ENCODE measurements at regions not wholly inside any gene's neighbourhood (a gene's known extent, or its start where the extent isn't known, plus 50 kb on each side); places are given as distances from the start of the nearest gene placed in this dataset.
A peak's percentile ranks its signal among the peaks of the same experiment; 100 is the strongest.

DNA sequence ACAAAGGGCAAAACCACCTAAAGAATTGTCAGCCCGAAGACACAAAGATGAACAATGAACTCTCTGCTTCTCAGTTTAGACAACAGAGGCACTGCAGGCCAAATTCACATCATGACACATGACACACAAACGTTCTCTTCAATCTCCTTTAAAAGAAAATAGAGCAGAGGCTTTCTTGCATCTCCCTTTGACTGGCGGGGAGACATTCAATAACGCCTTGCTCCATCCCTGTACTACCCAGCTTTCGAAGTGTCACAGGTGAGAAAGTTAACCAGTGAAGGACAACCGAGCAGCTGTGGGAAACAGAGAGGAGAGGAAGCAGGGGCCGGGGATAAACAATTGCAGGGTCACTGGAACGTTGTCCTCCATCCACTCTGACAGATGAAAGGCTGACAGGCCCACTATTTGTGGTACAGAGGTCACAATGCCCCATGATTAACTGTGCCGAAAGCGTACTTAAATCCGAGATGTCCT, 130.8 kb downstream of the PHLDA1 start:
- no peak for DNase-seq (ENCODE audit: low spot score)

DNA sequence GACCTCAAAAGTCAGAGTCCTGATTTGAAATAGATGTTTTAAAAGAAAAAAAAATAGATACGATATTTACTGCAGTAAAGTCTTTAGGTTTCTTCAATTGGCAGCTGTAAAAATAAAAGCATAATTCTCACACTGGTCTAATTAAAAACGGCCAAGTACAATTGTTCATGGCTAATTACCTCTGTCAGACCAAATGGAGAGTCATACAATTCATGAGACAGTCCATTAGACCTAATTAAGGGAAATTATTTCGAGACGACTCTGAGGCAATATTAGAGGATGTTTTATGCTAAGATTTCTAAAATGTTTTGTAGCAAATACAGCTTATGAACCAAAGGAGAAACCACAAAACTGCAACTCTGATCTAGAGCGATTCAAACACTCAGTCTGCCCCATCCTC, 131.3 kb downstream of the PHLDA1 start:
- DNase-seq (ENCODE audit: low spot score), result no peak

DNA sequence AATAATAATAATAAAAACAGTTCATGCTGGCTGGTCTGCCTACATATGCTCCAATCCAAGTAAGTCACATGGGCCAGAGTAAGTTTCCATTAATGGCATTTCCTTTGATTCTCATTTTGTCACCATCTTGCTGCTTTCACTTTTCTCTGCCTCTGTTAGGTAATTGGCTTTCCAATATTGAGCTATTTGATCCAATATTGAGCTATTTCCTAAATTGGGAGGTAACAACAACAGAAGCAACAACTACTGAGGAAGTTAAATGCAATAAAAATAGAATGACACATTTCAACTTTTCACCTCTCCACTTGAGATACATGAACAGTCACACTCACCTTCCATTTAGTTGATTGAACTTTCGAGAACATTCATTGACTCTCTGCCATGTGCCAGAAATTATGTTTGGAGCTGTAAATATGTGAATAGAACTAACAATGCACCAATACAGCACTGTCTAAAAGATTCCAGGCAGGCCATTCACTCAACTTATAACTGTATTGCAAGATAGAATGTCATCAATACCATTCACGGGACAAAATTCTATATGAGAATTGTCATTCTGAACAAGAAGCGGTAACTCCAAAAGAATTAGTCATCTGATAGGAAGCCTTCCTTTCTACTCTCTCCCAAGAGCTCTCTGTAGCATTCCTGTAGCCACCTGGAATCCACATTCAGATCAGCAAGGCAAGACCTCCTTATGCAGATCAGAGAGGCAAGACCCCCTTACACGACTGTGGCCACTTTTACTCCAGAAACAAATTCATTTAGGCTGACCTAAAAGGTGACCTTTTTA, 136.4 kb downstream of the PHLDA1 start:
- DNase-seq (ENCODE audit: low spot score), result no peak

DNA sequence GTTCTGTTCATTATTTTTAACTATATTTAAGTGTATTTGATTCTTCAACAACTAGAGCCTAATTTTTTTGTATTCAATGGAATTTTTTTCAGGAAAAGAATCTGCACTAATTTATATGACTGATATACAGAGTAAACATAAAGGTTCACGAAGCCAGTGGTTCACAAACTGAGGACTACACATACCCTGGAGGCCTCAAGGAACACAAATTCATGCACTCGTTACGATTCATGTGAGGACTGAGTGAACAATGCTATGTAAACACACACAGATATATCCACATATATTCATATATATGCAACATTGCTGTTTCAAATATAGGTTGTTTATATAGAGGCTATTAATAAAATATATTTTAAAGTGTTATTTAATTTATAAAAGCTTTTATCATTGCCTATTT, 137.8 kb downstream of the PHLDA1 start:
- DNase-seq (ENCODE audit: low spot score), result no peak

DNA sequence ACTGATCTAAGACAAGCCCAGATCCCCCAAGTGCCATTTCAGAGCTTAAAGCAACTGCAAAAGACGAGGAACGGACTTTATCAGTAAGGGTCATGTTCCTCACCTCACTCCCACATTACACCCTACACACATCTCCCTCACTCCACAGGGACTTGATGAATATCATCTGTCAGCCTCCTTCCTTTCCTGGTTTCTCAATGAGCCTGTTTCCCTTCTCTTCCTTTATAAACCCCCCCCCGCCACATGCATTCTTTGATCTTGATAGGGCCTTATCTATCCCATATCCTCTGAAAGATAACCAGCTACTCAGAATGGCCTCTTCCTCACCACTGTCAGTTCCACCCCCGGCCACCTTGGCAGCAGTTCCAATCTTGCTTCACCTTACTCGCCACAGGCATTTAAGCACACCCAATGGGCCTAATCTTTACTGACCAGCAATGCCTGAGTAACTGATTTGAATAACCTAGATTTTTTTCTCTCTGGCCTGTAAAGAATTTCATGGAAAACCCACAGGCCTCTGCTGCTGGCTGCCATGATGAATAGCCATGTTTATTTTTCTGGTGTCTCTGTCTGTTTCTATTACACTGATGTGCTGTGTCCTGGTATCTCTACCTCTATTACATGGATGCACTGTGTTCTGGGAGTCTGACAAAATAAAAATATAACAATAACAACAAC, 138.7 kb downstream of the PHLDA1 start:
- no peak for DNase-seq (ENCODE audit: low spot score)

DNA sequence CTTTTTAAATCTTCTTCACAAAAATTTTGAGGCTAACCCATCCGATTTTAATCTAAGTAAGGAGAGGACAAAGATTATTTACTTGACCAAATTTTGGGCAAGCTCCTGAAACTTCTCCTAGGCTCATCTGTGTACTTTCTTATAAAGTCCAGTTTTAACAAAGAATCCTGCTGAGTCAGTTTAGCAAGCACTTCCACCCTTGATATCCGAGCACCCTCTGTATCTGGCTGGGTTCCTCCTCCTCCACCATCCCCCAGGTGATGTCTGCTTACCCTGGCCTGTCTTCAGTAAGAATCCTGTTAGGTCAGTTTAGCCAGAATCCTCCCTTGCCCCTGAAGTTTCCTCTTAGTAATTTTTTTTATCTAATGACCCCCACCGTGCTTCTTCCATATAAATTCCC, 140.5 kb downstream of the PHLDA1 start:
- DNase-seq (ENCODE audit: low spot score), result no peak

DNA sequence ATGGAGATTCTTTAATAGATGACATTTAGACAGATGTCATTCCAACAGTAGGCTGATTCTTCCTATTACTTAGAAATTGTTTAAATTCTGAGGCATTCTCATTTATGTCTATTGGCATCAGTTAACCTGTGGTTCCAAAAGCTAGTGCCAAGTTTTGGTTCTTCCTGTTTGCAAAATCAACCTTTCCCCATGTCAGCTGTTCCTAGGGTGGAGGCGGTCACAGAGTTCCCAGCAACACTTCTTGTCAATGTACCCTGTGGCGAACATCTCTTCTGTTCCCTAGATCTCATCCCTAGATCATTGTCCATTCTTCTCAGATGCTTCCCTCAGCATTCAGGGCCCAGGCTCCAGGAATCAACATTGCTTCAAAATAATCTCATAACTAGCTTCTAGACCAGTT, 140.9 kb downstream of the PHLDA1 start:
- no peak for DNase-seq (ENCODE audit: low spot score)

DNA sequence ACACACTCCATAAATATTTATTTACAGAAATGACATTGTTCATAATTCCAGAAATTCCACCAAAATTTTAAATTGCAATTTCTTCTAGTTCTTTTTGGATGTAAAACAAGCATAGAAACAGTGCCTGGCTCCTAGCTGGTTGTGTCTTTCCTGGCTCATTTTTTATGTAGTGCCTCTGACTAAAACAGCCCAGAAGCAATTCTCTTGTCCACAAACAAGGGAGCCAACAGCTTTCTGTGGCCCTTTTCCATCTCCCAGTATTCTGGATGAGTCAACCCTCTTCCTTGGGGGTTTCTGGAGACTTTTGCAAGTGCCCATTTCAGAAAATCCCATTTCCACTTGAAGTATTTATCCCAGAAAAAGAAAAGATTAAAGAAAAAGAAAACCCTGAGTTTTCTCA, 141.4 kb downstream of the PHLDA1 start:
- DNase-seq (ENCODE audit: low spot score), result no peak

DNA sequence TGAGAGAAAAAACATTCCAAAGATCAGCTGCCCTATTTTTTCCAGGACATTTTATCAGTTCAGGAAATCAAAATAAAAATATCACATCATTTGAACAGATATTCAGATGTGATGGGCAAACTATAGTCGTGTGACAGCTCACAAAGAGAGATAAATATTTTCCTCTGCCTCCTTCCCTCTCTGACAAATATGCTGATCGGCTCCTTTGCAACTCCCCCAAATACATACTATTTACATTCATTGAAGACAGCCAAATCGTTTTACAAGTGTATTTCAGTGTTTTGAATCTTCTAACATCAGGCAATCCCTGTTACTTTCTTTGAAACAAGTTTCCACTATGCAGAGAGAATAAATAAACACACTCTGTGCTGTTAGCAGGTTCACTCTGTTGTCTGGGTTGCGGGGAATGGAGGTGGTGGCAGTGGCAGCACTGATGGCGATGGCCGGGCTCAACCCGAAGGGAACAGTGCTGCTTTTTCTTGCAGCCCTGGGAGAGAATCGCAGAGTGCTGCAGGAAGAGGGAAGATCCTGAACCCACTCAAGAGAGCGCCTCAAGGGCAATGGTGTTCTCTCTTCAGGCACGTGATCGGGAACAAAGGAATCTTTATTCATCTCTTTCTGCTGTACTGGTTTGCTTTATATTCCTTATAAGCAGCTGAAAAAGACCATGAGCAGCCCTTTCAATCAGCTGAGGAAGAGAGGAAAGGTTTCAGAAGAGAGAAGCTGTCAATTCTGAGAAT, 142.5 kb downstream of the PHLDA1 start:
- DNase-seq (ENCODE audit: low spot score), result peak; percentile 77

DNA sequence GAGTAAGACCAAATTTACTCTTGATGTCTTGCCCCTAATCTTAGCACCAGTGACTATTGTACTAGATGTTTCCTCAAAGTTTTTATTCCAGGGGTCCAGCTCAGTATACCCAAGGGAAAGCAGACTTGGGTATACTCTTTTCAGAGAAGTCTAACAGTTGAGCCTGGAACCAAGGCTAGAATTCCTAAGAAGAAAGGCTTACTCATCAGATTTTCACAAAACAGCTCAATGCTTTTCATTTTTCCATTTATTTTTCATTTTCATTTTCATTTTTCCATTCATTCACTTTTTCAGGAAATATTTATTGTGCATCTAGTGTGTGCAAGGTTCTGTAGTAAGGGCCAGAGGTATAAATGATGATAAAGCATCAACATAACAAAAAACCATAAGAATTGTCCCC, 143.2 kb downstream of the PHLDA1 start:
- DNase-seq (ENCODE audit: low spot score), result no peak

DNA sequence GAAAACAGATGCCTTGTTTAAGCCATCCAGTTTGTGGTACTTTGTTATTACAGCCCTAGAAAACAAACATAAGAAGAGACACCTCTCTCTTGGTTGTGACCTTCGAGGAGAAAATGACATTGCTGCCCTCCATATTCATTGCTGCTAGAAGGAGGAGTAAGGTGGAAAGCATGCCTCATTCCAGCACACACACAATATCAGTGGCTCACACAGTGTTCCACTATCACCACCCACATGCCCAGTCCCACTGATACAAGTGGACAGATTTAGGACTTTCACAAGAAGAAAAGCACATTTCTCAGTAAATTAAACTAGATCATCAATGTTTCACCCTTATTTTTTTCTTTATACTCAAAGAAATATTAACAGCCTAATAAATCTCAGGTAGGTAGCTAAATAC, 143.6 kb downstream of the PHLDA1 start:
- DNase-seq (ENCODE audit: low spot score), result no peak

DNA sequence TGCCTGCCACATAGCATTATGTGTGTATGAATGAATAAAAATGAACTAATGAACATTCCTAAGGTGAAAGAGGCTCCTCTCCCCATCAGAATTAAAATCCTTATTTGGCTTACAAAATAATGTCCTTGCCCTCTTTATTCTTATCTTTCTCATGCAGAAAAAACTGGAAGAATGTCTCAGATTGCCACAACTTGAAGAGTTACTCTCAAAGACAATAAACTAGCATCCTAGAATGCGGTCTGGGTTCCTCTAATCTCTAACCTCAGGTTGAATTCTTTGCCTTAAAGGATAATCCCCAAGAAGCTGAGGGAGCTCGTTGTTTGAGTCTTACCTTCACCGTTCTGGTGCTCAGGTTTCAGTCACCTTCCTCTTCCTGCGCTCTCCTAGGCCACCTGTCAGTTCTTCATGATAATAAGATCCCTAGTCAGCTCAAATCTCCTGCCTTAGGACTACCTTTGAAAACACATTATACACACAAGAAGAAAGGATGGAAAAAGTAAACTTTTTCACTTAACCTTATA, 147.1 kb downstream of the PHLDA1 start:
- no peak for DNase-seq (ENCODE audit: low spot score)

DNA sequence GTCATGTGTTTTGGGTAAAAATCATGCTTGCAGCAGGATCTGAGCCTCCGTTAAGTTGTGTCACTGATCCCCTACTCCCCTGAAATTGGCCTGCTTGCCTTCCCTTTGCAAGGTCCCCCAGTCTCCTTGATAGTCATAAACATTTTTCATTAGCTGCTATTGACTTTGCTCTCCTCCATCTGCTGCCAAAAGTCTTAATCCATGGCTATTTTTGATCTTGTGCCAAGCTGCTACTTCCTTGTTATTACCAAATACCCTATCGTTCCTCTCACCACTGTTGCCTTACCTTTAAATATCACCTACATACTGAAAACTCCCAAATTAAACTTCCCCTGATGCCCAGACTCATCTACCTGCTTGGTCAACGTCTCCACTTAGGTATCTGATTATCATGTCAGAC, 148.3 kb downstream of the PHLDA1 start:
- no peak for DNase-seq (ENCODE audit: low spot score)

DNA sequence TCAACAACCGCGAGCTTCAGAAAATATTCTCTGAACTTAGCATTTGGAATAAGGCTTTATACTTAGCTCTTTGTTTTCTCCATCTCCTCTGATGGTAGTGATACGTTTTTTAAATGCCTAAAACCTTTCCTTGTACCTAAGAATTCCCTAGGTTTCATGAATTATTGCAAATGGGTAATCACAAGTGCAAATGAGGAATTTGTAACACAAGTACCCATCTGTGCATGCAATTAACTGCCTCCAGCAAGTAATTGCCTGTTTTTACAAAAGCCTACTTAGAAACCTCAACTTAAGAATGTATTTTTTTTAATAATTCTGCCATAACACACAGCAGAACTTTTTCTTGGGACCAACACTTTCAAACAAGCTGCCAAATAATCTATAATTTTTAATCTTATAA, 149.2 kb downstream of the PHLDA1 start:
- DNase-seq (ENCODE audit: low spot score), result no peak

DNA sequence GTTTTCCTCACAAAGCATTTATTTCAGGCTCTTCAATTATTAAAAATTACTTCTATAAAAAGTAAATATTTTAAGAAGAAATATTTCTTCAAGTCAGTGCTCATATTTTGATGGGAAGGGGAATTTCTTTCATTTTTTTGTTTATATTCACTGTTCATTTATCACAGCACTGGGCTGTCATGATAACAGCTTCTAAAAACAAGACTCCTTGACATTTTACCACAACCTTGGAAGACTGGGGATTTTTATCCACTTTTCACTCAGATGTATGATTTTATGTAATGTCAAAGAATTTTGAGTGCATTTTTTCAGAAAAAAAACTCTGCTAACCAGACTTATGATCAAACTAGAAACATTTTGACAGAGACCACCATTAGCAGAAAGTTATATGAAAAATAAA, 149.7 kb downstream of the PHLDA1 start:
- DNase-seq (ENCODE audit: low spot score), result no peak

DNA sequence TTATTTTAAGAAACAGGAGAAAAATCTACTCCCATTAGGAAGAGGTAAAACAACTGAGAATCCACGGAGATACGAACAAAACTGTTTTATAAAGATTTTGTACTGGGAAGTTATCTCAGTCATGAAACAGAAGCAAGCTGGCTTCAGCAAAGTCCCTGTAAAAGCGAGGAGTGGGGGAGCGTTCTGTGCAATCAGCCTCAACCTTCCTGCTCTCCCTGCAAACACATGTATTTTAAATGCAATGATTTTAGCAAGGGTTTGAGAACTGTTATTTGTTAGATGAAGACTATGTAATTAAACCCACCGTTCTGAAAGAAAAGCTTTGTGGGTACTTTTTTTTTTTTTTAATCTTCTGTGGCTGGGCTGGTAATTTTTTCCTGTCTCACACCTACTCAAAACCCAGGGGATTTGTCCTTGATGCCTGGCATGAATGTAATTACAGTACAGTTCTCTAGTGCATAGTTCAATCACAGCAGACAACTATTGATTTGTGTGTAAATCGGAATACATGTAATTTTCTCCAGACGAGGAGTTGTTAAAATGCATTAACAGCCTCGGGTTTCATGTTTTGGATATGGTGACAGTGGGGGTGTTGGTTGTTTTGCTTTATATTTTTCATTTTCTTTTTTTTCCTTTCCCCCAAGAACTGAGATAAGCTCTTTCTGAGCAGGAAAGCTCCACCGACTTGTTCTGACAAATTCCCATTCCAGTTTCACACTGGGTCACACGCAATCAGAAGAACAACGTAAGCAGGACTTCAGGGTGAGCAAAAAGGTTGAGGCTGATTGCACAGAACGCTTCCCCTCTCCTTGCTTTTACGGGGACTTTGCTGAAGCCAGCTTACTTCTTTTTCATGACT, 153.6 kb downstream of the PHLDA1 start:
- DNase-seq (ENCODE audit: low spot score), result peak; percentile 20

DNA sequence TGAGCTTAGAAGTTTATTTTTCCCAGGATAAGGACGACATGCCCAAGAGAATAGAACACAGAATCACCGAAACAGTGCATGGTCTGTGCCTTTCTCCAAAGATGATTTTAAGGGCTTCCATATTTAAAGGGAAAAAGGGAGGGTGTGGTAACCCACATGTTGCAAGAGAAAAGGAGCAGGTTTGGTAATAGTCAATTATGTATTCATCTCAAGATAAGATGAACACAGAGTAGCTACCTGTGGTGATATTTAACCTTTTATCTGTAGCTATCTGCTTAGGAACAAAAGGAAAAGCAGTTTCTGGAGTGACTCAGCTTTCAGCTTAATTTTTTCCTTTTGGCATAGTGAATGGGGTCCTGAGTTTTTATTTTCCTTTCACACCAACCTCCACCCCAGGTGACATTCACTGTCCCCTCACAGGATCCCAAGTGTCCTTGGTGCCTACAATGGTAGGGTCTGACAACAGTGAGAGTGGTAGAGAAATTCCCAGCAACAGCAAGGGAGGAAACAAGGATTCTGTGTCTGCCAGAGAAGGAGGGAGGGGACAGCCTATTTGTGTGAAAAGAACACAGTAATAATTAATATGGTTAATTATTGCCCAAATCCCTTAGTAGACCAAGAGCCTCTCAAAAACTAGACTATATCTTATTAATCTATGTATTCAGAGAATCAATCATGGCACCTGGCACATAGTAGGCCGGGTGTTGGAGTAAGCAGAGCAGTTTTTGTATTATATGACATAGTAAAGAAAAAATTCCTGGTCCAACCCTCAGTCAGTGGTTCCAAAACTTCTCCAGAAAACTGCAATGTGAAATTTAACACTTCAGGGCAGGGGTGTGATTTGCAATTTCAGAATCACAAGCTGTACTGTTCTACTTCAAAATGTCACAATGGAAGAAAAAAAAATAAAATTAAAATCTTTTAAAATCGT, 154.5 kb downstream of the PHLDA1 start:
- DNase-seq (ENCODE audit: low spot score), result no peak

DNA sequence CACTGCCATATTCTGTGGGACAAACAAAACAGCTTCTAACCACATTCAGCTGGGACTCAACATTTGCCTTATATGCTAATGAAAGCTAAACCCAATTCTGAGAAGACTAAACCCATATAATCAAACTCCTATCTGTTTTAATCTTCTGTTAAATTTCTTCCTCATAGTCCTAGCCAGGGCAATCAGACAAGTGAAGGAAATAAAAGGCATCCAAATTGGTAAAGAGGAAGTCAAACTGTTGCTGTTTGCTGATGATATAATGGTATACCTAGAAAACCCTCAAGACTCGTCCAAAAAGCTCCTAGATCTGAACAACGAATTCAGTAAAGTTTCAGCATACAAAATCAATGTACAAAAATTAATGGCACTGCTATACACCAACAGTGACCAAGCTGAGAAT, 157.1 kb downstream of the PHLDA1 start:
- DNase-seq (ENCODE audit: low spot score), result no peak

DNA sequence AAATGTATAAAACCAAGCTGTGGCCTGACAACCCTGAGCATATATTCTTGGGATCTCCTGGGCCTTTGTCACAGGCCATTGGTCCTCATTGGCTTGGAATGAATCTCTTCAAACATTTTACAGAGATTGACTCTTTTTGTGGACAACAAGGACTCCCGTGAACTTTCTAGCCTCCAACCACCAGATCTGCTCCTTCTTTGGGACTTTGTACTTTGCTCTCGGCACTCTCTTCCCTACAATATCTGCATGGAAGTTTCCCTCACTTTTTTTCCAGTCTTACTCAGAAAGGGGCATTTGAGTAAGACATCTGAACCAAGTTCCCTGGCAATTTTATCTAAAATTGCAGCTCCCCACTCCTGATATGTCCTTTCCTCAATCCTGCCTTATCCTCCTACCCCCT, 158.8 kb downstream of the PHLDA1 start:
- no peak for DNase-seq (ENCODE audit: low spot score)

DNA sequence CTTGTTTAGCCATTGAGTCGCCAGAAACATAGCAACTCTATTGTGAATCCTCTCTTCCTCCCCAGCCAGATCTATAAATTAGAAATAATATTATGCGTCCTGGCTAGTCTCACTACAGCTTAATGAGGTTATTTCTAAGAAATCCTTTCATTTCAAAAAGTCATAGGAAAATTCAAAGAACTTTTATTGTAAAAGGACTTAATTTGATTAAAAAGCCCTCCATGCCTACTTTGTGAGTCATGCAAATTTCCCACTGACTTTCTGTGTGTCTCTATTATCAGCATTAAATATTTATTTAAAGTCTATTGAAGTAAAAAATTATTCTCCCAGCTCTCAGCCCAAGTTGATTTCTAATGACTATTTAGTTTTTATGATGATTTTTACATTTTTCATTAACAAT, 160.7 kb downstream of the PHLDA1 start:
- no peak for DNase-seq (ENCODE audit: low spot score)

DNA sequence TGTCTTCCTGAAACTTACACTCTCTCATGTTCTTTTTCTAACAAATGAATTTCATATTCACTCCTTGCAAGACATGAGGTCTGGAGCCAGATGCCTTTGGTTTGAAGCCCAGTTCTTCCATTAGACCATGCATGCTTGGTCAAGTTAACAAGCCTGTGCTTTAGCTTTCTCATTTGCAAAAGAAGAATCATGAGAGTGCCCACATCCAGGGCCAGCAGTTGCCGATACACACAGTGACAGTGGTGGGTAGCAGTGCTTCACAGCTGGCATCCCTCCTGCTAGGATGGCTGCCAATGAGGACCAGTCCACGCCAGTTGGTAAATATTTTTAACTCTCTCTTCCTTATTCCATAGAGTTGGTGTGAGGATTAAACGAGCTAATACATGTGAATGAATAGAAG, 163.1 kb downstream of the PHLDA1 start:
- peak; percentile 51 for DNase-seq (ENCODE audit: low spot score)

Measured in Ammon's horn (tissue), 1 donor.